GM19455 (cell line): ENCODE measurements at regions not wholly inside any gene's neighbourhood (a gene's known extent, or its start where the extent isn't known, plus 50 kb on each side); places are given as distances from the start of the nearest gene placed in this dataset.

Experiments used
- ATAC-seq: cut with Tn5 transposase; IDR thresholded peaks from one replicate; pipeline ENCODE4 v1.9.1; 2021; ENCODE audit not compliant: unreplicated experiment

DNA sequence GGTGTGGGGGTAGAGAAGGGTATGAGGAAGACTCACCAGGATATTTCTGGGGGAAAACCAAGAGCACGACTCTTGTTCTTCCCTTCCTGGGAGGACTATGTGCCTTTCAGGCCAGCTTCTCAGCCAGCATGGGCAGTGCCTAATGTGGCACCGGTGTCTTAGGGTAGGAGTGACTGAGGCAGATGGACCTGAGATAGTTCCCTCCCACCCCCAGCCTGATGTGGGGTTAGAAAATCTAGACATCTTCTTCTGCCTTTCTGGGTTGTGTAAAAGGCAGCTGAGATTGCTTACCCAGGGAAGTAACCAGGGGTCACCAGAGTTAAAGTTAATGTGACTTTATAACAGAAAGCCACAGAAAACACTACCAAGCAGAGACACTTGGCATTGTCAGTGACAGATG lies 127.3 kb downstream of the TMA16 start:
- ATAC-seq: no peak

DNA sequence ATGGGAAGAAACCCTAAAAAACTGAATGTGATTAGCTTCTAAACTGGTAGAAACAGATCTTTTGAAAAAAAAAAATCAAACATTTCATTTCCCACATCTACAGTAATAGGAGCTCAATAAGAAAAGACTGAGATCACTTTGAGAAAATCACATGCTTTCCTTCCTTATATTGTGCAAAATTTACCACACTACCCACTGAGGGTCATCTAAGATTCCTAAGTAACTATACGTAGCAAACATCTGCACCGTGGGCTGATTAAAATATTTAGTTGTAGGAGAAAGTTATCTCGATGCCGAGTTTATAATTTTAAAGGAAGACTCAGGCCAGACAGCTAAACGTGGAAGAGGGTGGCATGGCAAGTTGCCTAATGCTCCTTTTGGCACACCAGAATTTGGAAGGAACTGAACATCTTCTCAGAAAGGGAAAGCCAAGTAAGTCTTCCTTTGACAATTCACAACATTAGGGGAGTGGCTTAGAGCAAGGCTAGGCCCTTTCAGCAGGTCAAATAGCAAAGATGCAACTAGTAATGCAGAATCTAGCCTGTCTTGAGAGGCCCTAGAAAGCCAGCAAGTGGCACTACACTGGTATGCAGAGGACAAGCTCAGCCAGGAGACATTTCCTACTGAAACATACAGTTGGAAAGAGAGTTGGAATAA lies 128.0 kb downstream of the TMA16 start:
- no peak for ATAC-seq

DNA sequence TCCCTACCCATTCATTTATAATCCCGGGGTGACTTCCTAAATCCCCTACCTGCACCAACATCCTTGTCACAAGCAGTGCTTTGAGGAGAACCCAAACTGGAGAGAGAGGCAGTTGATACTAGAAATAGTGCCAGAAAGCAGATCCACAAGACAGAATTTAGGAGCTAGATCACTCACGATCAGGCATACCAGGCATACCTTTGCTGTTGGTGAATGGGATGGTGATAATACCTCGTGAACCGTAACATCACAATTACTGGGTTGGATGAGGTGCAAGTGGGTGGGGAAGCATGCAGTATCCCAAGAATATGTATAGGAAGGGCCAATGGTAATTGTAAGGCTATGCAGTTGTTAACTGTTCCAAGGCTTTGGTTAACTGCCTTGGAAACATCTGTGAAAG lies 129.3 kb downstream of the TMA16 start:
- no peak for ATAC-seq

DNA sequence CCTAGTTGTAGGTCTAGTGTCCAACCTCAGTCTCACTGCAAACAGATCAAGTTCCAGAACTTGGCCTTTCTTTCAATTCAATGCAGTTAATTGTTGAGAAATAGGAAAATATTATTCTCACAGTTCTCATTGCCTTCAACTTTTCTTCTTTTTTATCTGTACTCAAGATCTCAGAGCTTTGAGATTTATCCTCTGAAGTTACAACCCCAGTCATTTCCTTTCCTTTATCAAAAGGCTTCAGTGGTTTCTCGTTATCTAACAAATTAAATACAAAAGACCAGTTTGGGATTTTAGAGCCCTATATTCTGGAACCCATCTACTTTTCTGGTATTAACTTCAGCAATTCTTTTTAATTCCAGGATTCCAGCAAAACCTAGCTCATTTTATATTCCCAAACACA lies 130.2 kb downstream of the TMA16 start:
- ATAC-seq: no peak

DNA sequence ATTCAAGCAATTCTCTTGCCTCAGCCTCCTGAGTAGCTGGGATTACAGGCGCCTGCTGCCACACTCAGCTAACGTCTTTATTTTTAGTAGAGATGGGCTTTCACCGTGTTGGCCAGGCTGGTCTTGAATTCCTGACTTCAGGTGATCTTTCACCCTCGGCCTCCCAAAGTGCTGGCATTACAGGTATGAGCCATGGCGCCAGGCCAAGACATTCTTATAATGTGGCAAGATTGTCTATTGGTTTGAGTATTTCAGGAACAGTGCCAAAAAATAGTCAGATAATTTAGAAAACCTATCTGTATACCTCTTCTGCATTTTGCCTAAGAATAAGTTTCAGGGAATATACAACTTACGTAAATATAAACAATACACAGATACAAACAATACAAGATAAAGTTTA lies 136.8 kb downstream of the TMA16 start:
- no peak for ATAC-seq

DNA sequence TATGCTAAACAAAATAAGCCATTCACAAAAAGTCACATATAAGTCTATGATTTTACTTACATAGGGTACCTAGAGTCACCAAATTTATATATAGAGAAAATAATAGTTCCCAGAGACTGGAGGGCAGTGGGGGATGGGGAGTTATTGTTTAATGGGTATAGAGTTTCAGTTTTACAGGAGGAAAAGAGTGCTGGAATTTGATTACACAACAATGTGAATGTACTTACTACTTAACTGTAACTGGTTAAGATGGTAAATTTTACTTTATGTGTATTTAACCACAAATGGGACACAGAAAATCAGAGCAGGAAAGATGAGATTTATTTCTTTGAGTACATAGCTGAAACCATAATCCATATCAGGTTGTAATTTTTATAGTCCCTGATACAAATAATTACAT lies 144.4 kb downstream of the TMA16 start:
- no peak for ATAC-seq

DNA sequence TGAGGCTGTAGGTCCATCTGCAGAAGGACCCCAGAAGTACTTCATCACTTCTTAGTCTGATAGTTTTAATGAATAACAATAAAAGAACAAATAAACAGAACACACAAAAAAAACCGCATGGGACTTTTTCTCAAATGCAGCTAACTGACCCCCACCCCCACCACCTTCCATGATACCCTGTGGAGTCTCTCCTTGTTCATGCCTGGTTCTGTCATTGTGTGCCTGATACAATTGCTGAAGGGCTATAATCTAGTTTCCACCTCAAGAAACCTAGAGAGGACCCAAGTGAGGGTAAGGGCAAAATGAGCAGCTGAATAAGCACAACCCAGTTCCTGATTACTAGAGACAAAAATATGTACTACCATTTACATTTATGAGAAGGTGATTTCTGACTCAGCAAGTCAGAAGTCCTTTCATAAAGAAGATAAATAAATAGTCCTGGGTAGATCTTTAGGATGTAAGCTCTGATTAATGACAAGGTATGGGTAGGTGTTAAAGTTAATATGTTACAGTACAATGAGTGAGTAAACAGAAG lies 155.1 kb downstream of the TMA16 start:
- no peak for ATAC-seq

DNA sequence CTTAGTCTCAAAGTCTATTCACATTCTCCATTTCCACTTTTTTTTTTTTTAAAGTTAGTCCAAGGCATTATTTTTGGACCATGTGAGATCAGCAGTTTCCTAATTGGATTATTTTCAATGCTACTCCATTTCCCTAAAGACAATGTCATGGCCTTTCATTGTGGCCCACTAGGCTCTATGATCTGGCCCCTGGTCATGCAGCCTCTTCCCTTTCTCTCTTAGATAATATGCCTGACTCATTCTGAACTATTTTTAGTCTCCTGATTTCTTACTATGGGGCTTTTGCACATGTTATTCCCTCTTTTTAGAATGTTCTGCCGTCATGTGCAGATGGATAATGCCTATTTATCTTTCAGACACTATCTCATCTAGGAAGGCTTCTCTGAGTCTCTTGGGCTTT lies 157.3 kb downstream of the TMA16 start:
- ATAC-seq: no peak

DNA sequence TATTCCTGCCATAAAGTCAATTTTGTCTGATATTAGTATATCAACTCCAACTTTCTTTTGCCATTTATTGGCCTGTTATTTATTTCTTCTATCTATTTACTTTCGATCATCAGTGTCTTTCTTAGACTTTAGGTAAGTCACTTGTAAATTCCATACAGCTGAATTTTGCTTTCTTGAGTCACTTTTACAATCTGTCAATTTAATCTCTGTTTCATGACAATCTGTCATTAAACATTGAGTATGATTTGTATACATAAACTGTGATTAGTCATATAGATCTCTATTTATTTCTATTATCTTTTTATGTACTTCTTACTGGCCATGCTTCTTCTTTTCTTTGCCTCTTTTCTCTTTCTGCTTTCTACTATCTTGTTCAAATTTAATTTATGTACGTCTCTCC lies 160.1 kb downstream of the TMA16 start:
- no peak for ATAC-seq

DNA sequence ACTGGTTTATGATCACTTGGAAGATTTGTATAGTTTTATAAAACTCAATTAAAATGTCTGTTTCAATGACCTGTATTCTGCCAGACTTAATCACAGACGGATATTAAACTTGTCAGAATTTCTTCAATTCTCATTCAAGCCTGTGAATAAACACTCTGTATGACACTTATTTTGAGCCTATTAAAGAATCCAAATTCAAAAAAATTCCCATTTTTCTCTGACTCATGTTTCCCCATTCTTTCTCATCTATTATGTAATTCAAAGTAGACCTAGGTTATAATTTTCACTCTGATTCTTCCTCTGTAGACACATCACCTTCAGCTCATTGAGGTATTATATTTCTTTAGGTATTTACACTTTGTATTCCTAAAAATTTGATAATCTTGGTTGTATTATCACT lies 166.1 kb downstream of the TMA16 start:
- no peak for ATAC-seq

DNA sequence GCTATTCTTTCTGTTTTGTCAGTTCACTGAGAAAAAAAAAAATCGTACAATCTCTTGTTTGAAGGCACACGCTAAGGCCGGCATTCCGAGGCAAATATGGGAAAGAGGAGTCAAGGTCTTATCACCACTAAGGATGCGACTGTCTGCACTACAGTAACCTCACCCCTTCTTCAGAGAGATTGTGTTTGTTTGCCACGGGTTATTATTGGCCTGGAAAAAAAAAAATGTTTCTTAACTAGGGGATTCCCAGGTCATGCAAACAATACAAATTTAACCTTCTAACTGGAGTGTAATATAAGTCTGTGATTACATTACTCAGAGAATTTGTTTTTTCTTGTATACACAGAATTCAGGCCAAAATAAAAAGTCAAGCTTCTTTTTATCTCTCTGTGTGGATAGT lies 168.3 kb downstream of the TMA16 start:
- ATAC-seq: no peak

DNA sequence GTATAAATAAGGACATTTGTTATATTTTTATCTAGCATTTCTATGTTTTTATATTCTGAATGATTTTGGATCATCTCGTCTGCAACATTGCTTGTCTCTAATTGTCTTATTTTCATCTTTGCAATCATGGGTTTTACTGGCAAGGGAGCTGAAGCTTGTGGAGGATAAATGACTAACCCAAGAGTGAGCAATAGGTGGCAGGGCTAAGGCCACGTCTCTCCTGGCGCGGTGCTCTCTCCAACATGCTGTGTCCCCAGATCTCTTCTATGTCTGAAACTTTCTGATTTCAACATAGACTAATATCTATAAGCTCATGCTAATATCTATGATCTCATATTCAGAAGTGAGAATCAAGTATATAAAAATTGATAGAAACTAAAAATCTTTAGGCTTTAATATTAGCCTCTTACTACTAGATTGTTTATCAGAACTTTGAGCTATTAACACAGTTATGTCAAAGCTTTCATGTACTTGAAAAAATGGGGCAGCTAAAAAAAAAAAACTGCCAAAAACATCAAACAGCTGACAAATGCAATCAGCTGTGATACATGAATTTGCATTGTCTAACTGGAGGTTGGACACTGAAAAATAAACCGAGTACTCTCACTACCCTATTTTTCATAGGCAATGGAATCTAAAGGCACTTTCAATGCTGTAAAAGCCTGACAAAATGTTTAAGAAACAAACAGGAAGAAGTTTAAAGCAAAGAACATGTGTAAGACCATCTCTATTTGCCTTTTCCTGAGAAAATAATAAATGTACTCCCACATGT lies 169.2 kb downstream of the TMA16 start:
- ATAC-seq: peak; percentile 71

DNA sequence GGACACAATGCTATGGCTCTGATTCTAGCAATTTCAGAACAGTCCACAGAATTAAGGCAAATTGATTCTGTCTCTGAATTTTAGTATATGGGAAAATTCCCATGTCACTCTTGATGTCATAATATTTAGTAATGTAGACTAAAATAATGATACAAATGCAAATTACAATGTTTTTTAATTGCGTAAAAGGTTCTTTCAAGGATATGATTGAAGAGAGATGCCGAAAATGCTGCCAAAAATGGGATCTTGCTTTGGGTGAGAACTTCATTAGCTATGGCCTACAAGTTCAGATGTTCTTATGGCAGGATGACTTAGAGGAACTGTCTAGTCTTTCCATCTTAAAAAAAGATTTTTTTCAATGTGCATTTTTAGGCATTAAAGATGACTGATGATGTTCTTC lies 170.6 kb downstream of the TMA16 start:
- no peak for ATAC-seq

DNA sequence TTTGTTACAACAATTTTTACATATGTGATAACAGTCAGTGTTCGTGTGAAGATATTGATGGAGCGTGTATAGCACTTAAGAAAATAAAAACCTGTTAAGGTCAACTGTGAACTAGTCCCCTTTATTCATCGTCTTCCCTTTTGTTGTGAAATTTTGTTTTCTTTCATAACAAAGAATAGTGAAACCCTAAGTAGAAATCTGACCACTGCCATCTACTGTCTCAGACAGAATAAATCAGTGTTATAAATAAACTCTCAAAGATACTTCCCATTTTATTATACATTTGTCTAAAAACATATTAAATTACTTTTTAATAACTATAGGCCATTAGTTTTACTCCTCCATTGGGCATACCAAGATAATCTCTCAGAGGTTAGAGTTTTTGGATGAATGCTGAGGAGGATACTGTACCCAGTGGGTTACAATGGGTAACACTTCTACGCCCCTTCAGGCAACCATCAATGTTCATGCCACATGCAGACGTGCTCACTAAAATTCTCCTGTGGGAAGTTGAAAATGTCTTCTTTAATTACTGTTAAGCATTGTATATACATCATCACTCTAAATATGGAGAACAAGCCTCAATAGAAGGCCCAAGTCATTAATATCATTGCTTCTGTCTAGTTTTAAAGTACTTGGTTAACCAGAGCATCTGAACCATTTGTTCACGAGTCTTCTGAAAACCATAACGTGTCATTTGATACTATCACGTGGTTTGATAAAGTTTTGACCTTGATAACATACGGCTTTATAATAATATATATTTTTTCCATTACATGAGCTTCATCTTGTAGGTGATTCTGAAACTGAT lies 171.2 kb downstream of the TMA16 start:
- ATAC-seq: peak; percentile 53

DNA sequence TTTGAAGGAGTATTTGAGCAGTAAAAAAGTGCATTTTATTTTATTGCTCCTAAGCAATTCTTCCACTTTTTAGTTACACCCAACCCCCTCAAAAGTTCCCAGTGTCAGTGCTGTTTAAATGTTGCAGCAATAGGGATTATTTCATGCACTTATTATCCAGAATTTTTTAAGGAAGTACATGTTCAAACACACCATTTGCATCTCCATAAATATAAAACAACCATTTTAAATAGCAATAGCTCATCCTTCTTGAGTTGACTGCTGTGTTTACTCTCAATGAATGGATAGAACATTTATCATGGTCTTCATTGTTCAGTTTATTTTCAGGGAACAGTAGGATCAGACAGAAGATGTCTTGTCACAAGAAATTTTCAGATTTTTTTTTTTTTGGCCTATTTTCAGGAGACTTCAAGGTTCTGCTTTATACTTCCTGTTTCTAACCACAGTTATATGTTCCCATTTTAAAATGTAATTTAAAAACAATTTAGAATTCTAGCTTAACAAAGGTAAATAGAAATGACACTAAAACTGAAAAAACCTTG lies 171.9 kb downstream of the TMA16 start:
- no peak for ATAC-seq

DNA sequence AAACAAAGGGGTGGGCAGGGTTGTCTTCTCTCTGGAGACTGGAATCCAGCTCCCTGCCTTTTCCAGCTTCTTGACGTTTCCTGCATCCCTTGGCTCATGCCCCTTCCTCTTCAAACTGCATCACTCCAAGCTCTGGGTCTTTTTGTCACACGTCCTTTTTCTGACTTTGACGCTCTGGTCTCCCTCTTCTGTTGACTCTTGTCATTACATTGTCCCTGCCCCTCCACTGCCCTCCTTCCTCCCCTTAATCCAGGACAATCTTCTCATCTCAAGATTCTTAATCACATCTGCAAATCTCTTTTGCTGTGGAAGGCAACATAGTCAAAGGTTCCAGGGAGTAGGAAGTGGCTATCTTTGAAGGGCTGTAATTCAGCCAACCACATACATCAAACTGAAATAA lies 178.3 kb downstream of the TMA16 start:
- ATAC-seq: no peak

DNA sequence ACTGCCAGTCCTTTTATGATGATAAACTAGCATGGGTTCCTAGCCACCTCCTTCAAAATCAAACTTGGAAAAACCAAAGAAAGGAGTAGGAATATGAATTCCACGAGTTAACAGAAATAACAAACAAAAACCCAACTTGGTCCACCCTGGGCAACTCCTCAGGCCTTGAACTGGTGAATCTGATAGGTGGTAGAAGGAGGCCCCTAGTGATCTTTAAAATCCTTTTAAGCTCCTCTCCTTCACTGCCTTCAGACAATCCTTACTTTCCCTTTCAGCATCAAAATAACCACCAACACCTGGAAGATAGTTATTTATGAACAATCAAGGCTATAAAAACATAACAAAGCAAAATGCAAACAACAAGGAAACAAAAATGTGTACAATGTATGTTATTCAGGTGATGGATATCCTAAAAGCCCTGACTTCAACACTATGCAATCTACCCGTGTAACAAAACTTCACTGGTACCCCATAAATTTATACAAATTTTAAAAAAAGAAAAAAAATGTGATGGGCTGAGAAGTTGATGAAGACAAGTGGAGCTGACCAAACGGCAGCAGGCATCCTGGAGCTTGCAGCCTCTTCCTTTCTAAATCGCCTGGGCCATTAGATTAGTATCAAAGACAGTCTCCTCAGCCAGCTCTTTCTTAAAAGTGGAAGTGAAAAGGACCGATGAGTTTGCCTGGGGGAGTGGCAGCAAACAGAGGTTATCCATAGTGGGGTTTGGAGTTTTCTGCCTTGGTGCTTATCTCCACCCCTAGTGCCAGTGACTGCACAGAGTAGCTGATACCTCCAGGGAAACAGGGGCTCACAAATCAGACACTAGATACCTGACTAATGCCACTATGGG lies 179.6 kb downstream of the TMA16 start:
- no peak for ATAC-seq

DNA sequence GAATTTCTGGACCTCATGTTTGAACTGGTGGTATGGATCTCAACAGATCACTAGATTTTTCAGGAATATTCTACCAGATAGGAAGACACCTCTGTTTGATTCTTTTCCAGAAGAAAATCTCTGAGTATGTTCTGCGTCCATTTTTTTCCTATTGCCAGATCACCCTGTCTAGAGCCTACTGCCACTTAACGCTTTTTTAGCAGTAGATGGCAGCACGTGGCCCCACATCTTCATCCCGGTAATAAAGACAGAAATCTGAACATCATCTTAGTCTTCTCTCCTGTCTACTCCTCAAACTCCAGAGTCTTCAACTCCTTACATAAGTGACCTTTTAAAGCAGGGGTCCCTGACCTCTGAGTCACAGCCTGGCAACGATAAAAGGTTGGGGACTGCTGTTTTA lies 184.7 kb downstream of the TMA16 start:
- ATAC-seq: no peak

DNA sequence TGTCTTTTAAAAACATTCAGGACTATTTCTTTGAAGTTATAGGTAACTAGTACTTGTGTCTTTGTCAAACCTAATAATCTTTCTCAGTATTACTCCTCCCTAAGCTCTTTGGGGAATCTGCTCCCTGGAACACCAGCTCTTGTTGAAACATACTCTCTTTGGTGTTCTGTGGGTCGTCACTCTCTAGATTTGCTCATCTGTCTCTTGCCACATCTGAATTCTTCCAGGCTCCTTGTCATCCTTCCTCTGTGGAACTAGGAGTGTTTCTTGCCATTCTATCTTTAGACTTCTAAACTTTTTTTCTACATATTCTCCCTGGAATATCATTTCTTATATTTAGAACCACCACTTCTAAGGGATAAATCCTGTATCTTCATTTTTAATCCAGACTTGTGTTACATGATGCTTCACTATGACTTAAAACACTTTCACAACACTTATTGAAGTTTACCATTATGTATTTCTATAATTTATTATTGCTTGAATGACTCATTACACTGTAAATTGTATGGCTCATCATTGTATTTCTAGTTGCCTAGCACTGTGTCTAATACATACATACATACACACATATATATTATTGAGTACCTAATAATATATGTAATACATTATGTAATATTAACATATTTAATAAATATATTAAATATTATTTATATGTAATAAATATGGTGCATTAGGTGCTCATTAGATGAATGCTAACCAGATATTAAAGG lies 186.1 kb downstream of the TMA16 start:
- no peak for ATAC-seq
